Medulla oblongata (tissue), 1 donor: ENCODE measurements at regions not wholly inside any gene's neighbourhood (a gene's known extent, or its start where the extent isn't known, plus 50 kb on each side); places are given as distances from the start of the nearest gene placed in this dataset.

Experiments used
- DNase-seq: peaks from one replicate; pipeline ENCODE4 v3.0.0-alpha.2; 2015; ENCODE audit errors: extremely low spot score

- no peak for DNase-seq
Observed at GRCh38 chr1:240031414-240031813, 60.3 kb upstream of the FMN2 start.

- DNase-seq: no peak
Observed at GRCh38 chr1:240033406-240033805, 58.3 kb upstream of the FMN2 start.

GRCh38 chr1:240036526-240036925 is 55.2 kb upstream of the FMN2 start:
- DNase-seq: no peak
